GM18873 (cell line): ENCODE measurements at regions not wholly inside any gene's neighbourhood (a gene's known extent, or its start where the extent isn't known, plus 50 kb on each side); places are given as distances from the start of the nearest gene placed in this dataset.
"Not testable (repeated sequence)": the region's sequence is repeated elsewhere in the genome, so short reads cannot be mapped to it uniquely, and the experiment has no call there.

Source experiments
- ATAC-seq: cut with Tn5 transposase; IDR thresholded peaks from one replicate; pipeline ENCODE4 v1.9.1; 2021; ENCODE audit warnings: mild to moderate bottlenecking, moderate library complexity, moderate number of reproducible peaks; ENCODE audit not compliant: unreplicated experiment, low FRiP score

- ATAC-seq = no peak
Observed at GRCh38 chr16:10312008-10312407, 73.9 kb upstream of the ATF7IP2 start.

DNA sequence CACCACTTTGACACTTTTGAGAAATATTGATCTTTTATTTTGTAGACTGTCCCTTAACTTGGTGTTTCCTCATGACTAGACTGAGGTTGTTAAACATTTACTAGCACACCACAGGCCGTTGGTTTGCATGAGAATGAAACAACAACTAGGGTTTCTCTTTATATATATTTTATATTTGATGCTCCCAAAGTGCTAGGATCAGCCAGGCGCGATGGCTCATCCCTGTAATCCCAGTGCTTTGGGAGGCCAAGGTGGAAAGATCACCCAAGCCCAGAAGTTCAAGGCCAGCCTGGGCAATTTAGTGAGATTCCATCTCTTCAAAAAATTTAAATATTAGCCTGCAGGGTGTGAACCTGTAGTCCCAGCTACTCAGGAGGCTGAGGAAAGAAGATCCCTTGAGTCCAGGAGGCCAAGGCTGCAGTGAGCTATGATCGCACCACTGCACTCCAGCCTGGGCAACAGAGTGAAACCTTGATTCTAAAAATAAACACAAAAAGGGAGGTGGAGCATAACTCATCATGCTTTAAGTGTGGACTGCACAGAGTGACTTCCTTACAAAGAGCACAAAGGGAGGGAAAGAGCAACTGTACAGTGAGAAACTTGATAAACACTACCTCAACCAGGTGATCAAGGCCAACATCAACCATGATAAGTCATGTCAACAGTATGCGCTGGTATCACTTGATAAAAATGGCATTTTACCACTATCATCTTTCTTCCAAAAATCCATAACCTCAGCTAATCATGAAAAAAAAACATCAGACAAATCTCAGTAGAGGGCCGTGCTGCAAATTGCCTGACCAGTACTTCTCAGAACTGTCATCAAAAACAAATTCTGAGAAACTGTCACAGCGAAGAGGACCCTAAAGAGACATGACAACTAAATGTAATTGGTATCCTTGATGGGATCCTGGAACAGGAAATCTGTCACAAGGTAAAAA is 72.8 kb upstream of the ATF7IP2 start:
- ATAC-seq = peak; percentile 80

DNA sequence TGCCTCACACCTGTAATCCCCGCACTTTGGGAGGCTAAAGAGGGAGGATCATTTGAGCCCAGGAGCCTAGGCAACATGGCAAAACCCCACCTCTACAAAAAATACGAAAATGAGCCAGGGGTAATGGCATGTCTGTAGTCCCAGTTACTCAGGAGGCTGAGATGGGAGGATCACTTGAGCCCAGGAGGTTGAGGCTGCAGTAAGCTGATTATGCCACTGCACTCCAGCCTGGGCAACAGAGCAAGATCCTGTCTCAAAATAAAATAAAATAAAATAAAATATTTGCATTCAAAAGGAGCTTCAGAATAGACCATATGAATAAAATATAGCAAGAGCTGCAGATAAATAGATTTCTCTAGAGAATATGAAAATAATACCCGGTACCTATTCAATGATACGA is 71.5 kb upstream of the ATF7IP2 start:
- no peak for ATAC-seq

- no peak for ATAC-seq
Observed at GRCh38 chr16:10314811-10315210, 71.0 kb upstream of the ATF7IP2 start.

- ATAC-seq = no peak
Observed at GRCh38 chr16:10317425-10318001, 68.3 kb upstream of the ATF7IP2 start.

GRCh38 chr16:10318798-10319500 is 66.9 kb upstream of the ATF7IP2 start:
- no peak for ATAC-seq

GRCh38 chr16:10321407-10322387 is 64.2 kb upstream of the ATF7IP2 start:
- ATAC-seq = no peak

DNA sequence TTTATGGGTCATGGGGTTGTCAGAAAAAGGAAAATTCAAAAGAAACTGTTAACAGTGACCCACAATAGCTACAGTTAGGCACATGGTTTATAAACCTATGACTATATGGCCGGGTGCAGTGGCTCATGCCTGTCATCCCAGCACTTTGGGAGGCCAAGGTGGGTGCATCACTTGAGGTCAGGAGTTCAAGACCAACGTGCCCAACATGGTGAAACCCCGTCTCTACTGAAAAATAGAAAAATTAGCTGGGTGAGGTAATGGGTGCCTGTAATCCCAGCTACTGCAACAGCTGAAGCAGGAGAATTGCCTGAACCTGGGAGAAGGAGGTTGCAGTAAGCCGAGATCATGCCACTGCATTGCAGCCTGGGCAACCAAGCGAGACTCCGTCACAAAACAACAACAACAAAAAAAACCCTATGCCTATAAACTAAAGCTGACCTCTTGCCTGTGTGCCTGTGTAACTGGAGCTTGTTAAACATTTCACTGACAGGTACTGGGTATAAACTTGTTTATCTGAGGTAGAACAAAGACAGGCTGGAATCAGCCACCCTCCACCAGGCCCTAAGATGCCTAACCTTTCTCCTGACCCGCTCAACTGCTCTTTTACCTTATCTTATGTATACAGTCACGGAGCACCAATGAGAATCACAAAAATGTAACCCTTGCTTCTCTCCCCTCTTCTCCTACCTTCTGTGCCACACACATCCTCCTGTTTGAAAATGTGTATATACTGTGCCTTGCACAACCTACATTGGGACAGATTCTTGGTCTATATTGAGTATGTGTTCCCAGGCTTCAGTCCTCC is 62.9 kb upstream of the ATF7IP2 start:
- no peak for ATAC-seq

GRCh38 chr16:10323528-10323869 is 62.4 kb upstream of the ATF7IP2 start:
- ATAC-seq = no peak

- no peak for ATAC-seq
Observed at GRCh38 chr16:10324210-10324609, 61.7 kb upstream of the ATF7IP2 start.

GRCh38 chr16:10325783-10326543 is 59.9 kb upstream of the ATF7IP2 start:
- ATAC-seq = no peak

- no peak for ATAC-seq
Observed at GRCh38 chr16:10326647-10327046, 59.2 kb upstream of the ATF7IP2 start.

DNA sequence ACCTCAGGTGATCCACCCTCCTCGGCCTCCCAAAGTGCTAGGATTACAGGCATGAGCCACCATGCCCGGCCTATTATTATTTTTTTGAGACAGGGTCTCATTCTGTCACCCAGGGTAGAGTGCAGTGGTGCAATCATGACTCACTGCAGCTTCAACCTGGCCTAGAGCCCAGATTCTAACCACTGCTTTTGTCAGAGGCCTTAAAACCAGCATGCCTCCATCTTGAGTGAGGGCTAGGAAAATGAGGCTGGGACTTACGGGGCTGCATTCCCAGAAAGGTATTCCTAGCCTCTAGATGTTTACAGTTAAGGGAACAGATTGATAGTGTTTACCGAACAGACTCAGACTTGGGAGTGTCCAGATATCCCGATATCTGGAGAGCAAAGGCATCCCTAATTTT is 57.6 kb upstream of the ATF7IP2 start:
- ATAC-seq = not testable (repeated sequence)

DNA sequence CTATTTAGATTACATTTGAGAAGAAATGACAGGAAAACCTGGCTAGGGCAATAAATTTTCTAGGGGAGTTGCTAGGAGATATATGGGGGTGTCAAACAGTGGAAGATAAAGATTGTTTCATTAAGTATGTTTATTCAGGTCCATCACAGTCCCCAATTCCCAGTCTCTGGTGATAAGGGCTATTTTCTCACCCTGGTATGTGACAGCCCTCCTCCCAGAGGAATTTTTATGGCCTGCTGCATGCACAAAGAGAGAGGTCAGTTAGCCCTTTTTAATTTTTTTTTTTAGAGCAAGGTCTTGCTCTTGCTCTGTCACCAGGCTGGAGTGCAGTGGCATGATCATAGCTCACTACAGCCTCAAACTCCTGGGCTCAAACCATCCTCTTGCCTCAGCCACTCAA is 53.6 kb upstream of the ATF7IP2 start:
- ATAC-seq = no peak

GRCh38 chr16:10332775-10333174 is 53.1 kb upstream of the ATF7IP2 start:
- ATAC-seq = no peak

DNA sequence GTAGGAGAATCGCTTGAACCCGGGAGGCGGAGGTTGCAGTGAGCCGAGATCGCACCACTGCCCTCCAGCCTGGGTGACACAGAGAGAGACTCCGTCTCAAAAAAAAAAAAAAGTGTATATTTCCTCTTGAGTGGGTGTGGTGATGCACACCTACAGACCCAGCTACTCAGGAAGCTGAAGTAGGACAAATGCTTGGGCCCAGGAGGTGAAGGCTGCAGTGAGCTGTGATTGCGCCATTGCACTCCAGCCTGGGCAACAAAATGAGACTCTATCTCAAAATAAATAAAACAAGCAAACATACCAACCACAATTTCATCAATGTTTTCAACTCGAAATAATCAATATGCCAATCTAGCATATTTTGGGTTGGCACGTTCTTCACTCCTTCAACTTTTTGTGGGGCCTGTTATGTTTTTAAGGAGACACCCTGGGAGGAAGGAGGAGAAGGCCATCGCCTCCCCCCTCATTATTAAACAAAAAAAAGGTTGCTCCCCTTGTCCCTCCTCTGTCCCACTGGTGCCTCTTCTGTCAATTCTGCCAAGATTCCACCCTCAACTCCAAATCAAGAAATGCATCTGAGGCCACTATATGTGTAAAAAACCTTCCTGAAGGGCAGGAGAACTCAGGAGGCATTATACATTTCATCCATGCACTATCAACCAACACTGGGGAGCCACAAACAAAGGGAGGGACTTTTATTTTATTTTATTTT is 52.4 kb upstream of the ATF7IP2 start:
- no peak for ATAC-seq

DNA sequence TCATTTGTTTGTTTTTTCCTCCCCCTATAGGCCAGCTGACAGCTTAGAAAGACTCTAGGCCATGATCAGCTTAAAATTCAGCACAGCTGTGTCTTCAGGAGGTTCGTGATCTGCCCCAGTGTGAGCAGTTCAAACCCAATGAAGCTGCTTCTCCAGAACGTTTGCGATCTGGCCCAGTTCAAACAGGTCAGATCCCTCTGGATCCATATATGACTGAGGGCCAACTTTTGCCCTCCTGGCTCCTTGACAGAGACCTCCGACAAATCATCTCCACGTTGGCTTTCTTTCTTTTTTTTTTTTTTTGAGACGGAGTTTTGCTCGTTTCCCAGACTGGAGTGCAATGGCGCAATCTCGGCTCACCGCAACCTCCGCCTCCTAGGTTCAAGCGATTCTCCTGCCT is 50.2 kb upstream of the ATF7IP2 start:
- no peak for ATAC-seq
